ENCODE measurements at regions not wholly inside any gene's neighbourhood (a gene's known extent, or its start where the extent isn't known, plus 50 kb on each side); places are given as distances from the start of the nearest gene placed in this dataset.

- no peak overlapping the region for H3K4me2 ChIP-seq (ENCODE audit: insufficient read depth, insufficient read length, low read length)
- H2AFZ ChIP-seq (ENCODE audit: low read length) = no peak overlapping the region
- DNase-seq = no peak
- 0 out of 2 replicates have a peak, but pooled peaks cover 3% of the 10 kb centered on the region for H3K79me2 ChIP-seq (ENCODE audit: insufficient read depth, low read length)
- no peak overlapping the region for H2BK120ac ChIP-seq (ENCODE audit: low read depth, low read length, poor library complexity, severe bottlenecking)
- no peak overlapping the region for H2BK15ac ChIP-seq (ENCODE audit: low read depth, low read length)
- H3T11ph ChIP-seq (ENCODE audit: low read length) = no peak overlapping the region
- H2AK5ac ChIP-seq (ENCODE audit: insufficient read length, low read length) = no peak overlapping the region
- no peak overlapping the region for H2BK20ac ChIP-seq (ENCODE audit: low read depth, low read length, poor library complexity, severe bottlenecking)
- no peak overlapping the region for H3K4ac ChIP-seq (ENCODE audit: low read depth, low read length)
- Mint-ChIP-seq H3K27ac (no peak overlapping the region), H3K4me1 (peaks cover 3 to 6% of the 10 kb centered on the region in 2 experiments; a peak in 2 of 4 replicates), H3K27me3 (ENCODE audit: low read depth) (no peaks in the 10 kb centered on the region), H3K9me3 (peaks cover 16 to 22% of the 10 kb centered on the region in 2 experiments; a peak in 4 of 5 replicates), H3K36me3 (ENCODE audit: insufficient read depth in 1 of 3, low read depth in 3 of 3) (peaks cover 2 to 19% (median 10%) of the 10 kb centered on the region in 3 experiments), H3K4me3 (no peak overlapping the region)
- H3K79me1 ChIP-seq (ENCODE audit: insufficient read depth, low read depth, low read length, poor library complexity, severe bottlenecking) = no peaks in the 10 kb centered on the region
- TF ChIP-seq CTCF (conservative IDR thresholded peaks at IDR 0.05) = no peak
- H3K9ac ChIP-seq (ENCODE audit: extremely low read depth, insufficient read length, low read length) = no peak overlapping the region
- WGBS (ENCODE audit: extremely low coverage, insufficient read length, low lambda C conversion rate) = no CpG with 5 or more reads among the region's 3 CpGs
- no peak overlapping the region for H2BK5ac ChIP-seq (ENCODE audit: insufficient read length, low read length)
- no peak overlapping the region for H3K14ac ChIP-seq (ENCODE audit: insufficient read depth, low read length)
- no peak overlapping the region for H4K5ac ChIP-seq (ENCODE audit: insufficient read length, low read depth, low read length)
- H3K23me2 ChIP-seq (ENCODE audit: insufficient read length, low read depth, low read length, poor library complexity, severe bottlenecking) = no peaks in the 10 kb centered on the region
- H2BK12ac ChIP-seq (ENCODE audit: insufficient read length, low read depth, low read length) = no peak overlapping the region
- no peak overlapping the region for H3K56ac ChIP-seq (ENCODE audit: insufficient read length, low read depth, low read length)
- H3K18ac ChIP-seq (ENCODE audit: insufficient read length, low read depth, low read length) = no peak overlapping the region
- no peak overlapping the region for H3K23ac ChIP-seq (ENCODE audit: insufficient read length, low read depth, low read length)
- no peaks in the 10 kb centered on the region for H3K4me1 ChIP-seq (ENCODE audit: insufficient read depth, low read length)
- no peaks in the 10 kb centered on the region for H3K9me3 ChIP-seq (ENCODE audit: control insufficient read depth, low read depth, low read length)
- H3K27ac ChIP-seq (ENCODE audit: insufficient read length, low read depth, low read length) = no peak overlapping the region
- no peaks in the 10 kb centered on the region for H3K27me3 ChIP-seq (ENCODE audit: insufficient read depth, low read length)
- no peaks in the 10 kb centered on the region for H4K20me1 ChIP-seq (ENCODE audit: control insufficient read depth, insufficient read depth, insufficient read length)
- H4K8ac ChIP-seq (replicated peaks; ENCODE audit: insufficient read length, low read depth, low read length) = no peak overlapping the region
- H4K91ac ChIP-seq (ENCODE audit: insufficient read length, low read depth, low read length) = no peak overlapping the region
These were observed 50.5 kb upstream of the DTNBP1 start for GRCh38 chr6:15713325-15713724.
